CD14-positive monocyte (primary cell): ENCODE measurements at regions not wholly inside any gene's neighbourhood (a gene's known extent, or its start where the extent isn't known, plus 50 kb on each side); places are given as distances from the start of the nearest gene placed in this dataset.

Experiments
- DNase-seq, 3 donors: peaks; one replicate each; pipeline ENCODE4 v3.0.0-alpha.2; 2011 to 2022
- H2AFZ ChIP-seq: 2 replicates; pipeline ENCODE4 v1.6.0; 2012; ENCODE audit warnings: mild to moderate bottlenecking, low read depth, low read length, inconsistent platforms; ENCODE audit not compliant: insufficient read depth, poor library complexity, severe bottlenecking
- H3K27ac ChIP-seq, 2 donors: 1 replicate in 1 of 2; 2 replicates in 1 of 2; pipeline ENCODE4 v1.5.1; 2012 to 2013; ENCODE audit warnings: low read length in 2 of 2, control low read depth in 1 of 2, inconsistent platforms in 1 of 2, low read depth in 1 of 2, mild to moderate bottlenecking in 1 of 2
- H3K27me3 ChIP-seq, 2 donors: one replicate each; pipeline versions ENCODE4 v1.6.0 to v1.6.1; 2011 to 2013; ENCODE audit warnings: low read length in 2 of 2; ENCODE audit not compliant: control insufficient read depth in 2 of 2, insufficient read depth in 2 of 2
- H3K36me3 ChIP-seq, 2 donors: replicated peaks in 1 of 2; 1 replicate in 1 of 2; 2 replicates in 1 of 2; pipeline versions ENCODE4 v1.5.1 to v1.6.1; 2012 to 2013; ENCODE audit warnings: low read length in 2 of 2, control low read depth in 1 of 2, inconsistent platforms in 1 of 2, mild to moderate bottlenecking in 1 of 2; ENCODE audit not compliant: insufficient read depth in 2 of 2, control insufficient read depth in 1 of 2
- H3K4me1 ChIP-seq, 2 donors: 1 replicate in 1 of 2; 2 replicates in 1 of 2; pipeline versions ENCODE4 v1.5.1 to v1.6.1; 2012 to 2013; ENCODE audit warnings: low read length in 2 of 2, control low read depth in 1 of 2, inconsistent platforms in 1 of 2, mild to moderate bottlenecking in 1 of 2, moderate library complexity in 1 of 2; ENCODE audit not compliant: insufficient read depth in 2 of 2, control insufficient read depth in 1 of 2
- H3K4me2 ChIP-seq: replicated peaks from 2 replicates; pipeline ENCODE3; 2012; ENCODE audit warnings: low read length, moderate library complexity, mild to moderate bottlenecking; ENCODE audit not compliant: poor library complexity, severe bottlenecking; ENCODE audit errors: extremely low read depth
- H3K4me3 ChIP-seq, 3 experiments: fragments of 200-600 bp in 1 of 3; sonication (generic) in 1 of 3; replicated peaks in 1 of 3; 1 replicate in 2 of 3; 2 replicates in 1 of 3; pipeline ENCODE4 v1.5.1; 2011 to 2013; ENCODE audit warnings: low read length in 3 of 3, mild to moderate bottlenecking in 3 of 3, control low read depth in 2 of 3, low read depth in 2 of 3, inconsistent platforms in 1 of 3, moderate library complexity in 1 of 3
- H3K79me2 ChIP-seq: 2 replicates; pipeline ENCODE4 v1.6.0; 2012; ENCODE audit warnings: mild to moderate bottlenecking, control low read depth, inconsistent platforms, low read length, moderate library complexity; ENCODE audit not compliant: insufficient read depth
- H3K9ac ChIP-seq: 2 replicates; pipeline ENCODE4 v1.6.0; 2017; ENCODE audit warnings: low read length, mild to moderate bottlenecking; ENCODE audit not compliant: insufficient read depth, poor library complexity, severe bottlenecking
- H3K9me3 ChIP-seq, 2 donors: replicated peaks in 1 of 2; 1 replicate in 1 of 2; 2 replicates in 1 of 2; pipeline versions ENCODE4 v1.5.1 to v1.6.1; 2012 to 2013; ENCODE audit warnings: low read length in 2 of 2, control low read depth in 1 of 2; ENCODE audit not compliant: control insufficient read depth in 1 of 2, insufficient read depth in 1 of 2
- H4K20me1 ChIP-seq: 2 replicates; pipeline ENCODE4 v1.6.0; 2012; ENCODE audit warnings: mild to moderate bottlenecking, low read length, control low read depth, moderate library complexity; ENCODE audit not compliant: insufficient read depth
- H3K27ac Mint-ChIP-seq, 7 donors: one replicate each; pipeline ENCODE4 v1.8.0; 2020; ENCODE audit warnings: mild to moderate bottlenecking in 7 of 7, mixed read lengths in 7 of 7, moderate library complexity in 6 of 7, inconsistent platforms in 2 of 7
- H3K27me3 Mint-ChIP-seq, 3 donors: one replicate each; pipeline ENCODE4 v1.8.0; 2021 to 2022; ENCODE audit warnings: low read depth in 3 of 3, mild to moderate bottlenecking in 3 of 3, mixed read lengths in 3 of 3, moderate library complexity in 3 of 3, inconsistent platforms in 1 of 3
- H3K36me3 Mint-ChIP-seq, 2 donors: one replicate each; pipeline ENCODE4 v1.8.0; 2020; ENCODE audit warnings: mixed read lengths in 2 of 2, inconsistent platforms in 1 of 2, mild to moderate bottlenecking in 1 of 2
- H3K4me1 Mint-ChIP-seq: one replicate; pipeline ENCODE4 v1.8.0; 2020; ENCODE audit warnings: mild to moderate bottlenecking, mixed read lengths
- H3K4me3 Mint-ChIP-seq, 2 donors: one replicate each; pipeline ENCODE4 v1.8.0; 2020; ENCODE audit warnings: mild to moderate bottlenecking in 2 of 2, mixed read lengths in 2 of 2, moderate library complexity in 1 of 2
- H3K9me3 Mint-ChIP-seq, 7 donors: one replicate each; pipeline ENCODE4 v1.8.0; 2020 to 2022; ENCODE audit warnings: mixed read lengths in 7 of 7, mild to moderate bottlenecking in 6 of 7, moderate library complexity in 6 of 7, inconsistent platforms in 2 of 7
- CTCF ChIP-seq: fragments of 200-600 bp; IDR thresholded peaks from one replicate; pipeline ENCODE4 v1.8.0; 2022; ENCODE audit warnings: antibody characterized with exemption, mild to moderate bottlenecking
- WGBS: methylation state at CpG from one replicate; pipeline ENCODE4 v1.1.5; 2013; ENCODE audit warnings: missing lambda C conversion rate; ENCODE audit not compliant: insufficient coverage; 5-methylcytosine and 5-hydroxymethylcytosine counted together
- intact Hi-C, 2 donors: fragments of 100-400 bp; cut with micrococcal nuclease; formaldehyde crosslinking; loops; one replicate each; pipeline versions ENCODE4 v1.15.0 to v1.15.1; 2023

GRCh38 chr6:133767357-133767970, 121.4 kb upstream of the TCF21 start:
- TF ChIP-seq CTCF: no peak
- H4K20me1 ChIP-seq: no peaks in the 10 kb centered on the region
- WGBS: 95% methylated on average over 2 of the region's 3 CpGs
- no peak overlapping the region for H3K4me2 ChIP-seq
- no peak overlapping the region for H3K9ac ChIP-seq
- H3K9me3 ChIP-seq: no peaks in the 10 kb centered on the region
- Mint-ChIP-seq H3K27me3 (peaks cover 2 to 6% (median 4%) of the 10 kb centered on the region in 3 donors), H3K36me3 (no peaks in the 10 kb centered on the region), H3K4me3 (no peak overlapping the region), H3K27ac (no peak overlapping the region), H3K9me3 (peaks cover 0 to 3% (median 0%) of the 10 kb centered on the region in 7 donors), H3K4me1 (no peaks in the 10 kb centered on the region)
- no peaks in the 10 kb centered on the region for H3K79me2 ChIP-seq
- intact Hi-C loops: no loop called here
- no peak for DNase-seq
- no peak overlapping the region for H2AFZ ChIP-seq
- H3K4me1 ChIP-seq: no peaks in the 10 kb centered on the region
- H3K36me3 ChIP-seq: no peaks in the 10 kb centered on the region
- H3K27me3 ChIP-seq: no peaks in the 10 kb centered on the region
- no peak overlapping the region for H3K4me3 ChIP-seq
- no peak overlapping the region for H3K27ac ChIP-seq

GRCh38 chr6:133768656-133769295, 120.1 kb upstream of the TCF21 start:
- Histone ChIP-seq H2AFZ (no peak overlapping the region), H3K9ac (no peak overlapping the region), H4K20me1 (no peaks in the 10 kb centered on the region), H3K36me3 (no peaks in the 10 kb centered on the region), H3K4me2 (no peak overlapping the region), H3K4me3 (no peak overlapping the region), H3K9me3 (no peaks in the 10 kb centered on the region), H3K27ac (no peak overlapping the region), H3K4me1 (no peaks in the 10 kb centered on the region), H3K79me2 (no peaks in the 10 kb centered on the region), H3K27me3 (no peaks in the 10 kb centered on the region)
- no peak for DNase-seq
- TF ChIP-seq CTCF: no peak
- Mint-ChIP-seq H3K27me3 (peaks cover 2 to 6% (median 4%) of the 10 kb centered on the region in 3 donors), H3K27ac (no peak overlapping the region), H3K36me3 (no peaks in the 10 kb centered on the region), H3K9me3 (peaks cover 0 to 7% (median 0%) of the 10 kb centered on the region in 7 donors), H3K4me1 (no peaks in the 10 kb centered on the region), H3K4me3 (no peak overlapping the region)
- WGBS: 82% methylated on average over 3 of the region's 5 CpGs
- intact Hi-C loops: no loop called here
